Endothelial cell of umbilical vein (primary cell): ENCODE measurements at regions not wholly inside any gene's neighbourhood (a gene's known extent, or its start where the extent isn't known, plus 50 kb on each side); places are given as distances from the start of the nearest gene placed in this dataset.

ENCODE experiments used
- POLR2A ChIP-seq: IDR thresholded peaks from 2 replicates; pipeline ENCODE4 v1.6.1; 2012; ENCODE audit warnings: low read depth, mild to moderate bottlenecking, control low read depth, low read length
- TF ChIP-seq, protein P1 (sequence below): IDR thresholded peaks from 2 replicates; pipeline ENCODE4 v1.6.1; 2011; ENCODE audit not compliant: insufficient read depth, insufficient read length

DNA sequence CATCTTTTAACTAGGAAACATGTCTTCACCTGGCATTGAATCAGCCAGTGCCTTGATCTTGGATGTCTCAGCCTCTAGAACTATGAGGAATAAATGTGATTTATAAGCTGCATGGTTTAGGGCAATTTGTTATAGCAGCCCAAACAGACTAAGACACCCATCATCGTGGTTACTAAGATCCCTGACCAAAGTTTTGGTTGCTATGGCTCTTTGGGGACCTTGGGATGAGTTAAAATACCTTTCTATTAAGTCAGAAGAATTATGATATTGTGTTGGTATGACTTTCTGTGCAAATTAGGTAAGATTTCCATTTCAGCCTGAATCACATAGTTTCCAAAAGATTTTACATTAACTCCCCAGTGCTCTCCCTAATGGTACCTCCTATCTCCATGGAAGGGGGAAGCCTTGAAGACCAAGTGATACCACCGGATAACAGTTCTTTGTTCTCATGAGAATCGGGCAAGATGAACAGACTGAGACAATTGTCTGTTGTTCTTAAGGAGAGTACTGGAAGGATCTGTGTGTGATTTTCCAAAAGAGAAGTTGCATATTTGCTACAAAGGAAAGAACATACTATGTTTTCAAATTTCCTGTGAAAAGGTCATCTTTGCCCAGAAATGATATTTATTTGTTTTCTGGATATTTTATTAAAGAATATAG lies 60.4 kb upstream of the UBASH3B start:
- no peak for TF ChIP-seq POLR2A
- TF ChIP-seq, protein P1, sequence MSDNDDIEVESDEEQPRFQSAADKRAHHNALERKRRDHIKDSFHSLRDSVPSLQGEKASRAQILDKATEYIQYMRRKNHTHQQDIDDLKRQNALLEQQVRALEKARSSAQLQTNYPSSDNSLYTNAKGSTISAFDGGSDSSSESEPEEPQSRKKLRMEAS, result no peak
